A204.1 (cell line): ENCODE measurements at regions not wholly inside any gene's neighbourhood (a gene's known extent, or its start where the extent isn't known, plus 50 kb on each side); places are given as distances from the start of the nearest gene placed in this dataset.
"Not testable (repeated sequence)": the region's sequence is repeated elsewhere in the genome, so short reads cannot be mapped to it uniquely, and the experiment has no call there.

Experiments used
- FAIRE-seq: peaks from 2 replicates; lab custom pipeline; 2012; peaks lifted over from hg19 to GRCh38; lab: Jason Lieb, UNC

DNA sequence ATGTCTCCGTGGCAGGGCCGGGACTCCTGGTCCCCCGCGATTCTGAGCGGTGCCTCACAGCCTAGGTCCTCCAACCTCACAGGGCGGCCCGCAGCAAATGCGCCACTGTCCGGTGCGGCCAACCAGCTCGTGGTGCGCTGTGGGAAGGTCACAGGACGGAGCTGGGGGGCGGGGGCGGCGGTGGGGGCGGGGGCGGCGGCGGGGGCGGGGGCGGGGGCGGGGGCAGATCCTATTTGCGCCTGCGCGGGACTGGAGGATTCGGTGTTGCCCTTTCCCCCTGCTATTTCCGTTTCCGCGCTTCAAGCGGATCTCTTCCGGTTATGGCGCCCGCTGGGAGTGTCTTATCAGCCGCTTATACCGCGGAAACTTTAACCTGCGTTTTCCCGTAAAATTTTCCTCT, 106.7 kb upstream of the SNRPN start:
- FAIRE-seq, result no peak

DNA sequence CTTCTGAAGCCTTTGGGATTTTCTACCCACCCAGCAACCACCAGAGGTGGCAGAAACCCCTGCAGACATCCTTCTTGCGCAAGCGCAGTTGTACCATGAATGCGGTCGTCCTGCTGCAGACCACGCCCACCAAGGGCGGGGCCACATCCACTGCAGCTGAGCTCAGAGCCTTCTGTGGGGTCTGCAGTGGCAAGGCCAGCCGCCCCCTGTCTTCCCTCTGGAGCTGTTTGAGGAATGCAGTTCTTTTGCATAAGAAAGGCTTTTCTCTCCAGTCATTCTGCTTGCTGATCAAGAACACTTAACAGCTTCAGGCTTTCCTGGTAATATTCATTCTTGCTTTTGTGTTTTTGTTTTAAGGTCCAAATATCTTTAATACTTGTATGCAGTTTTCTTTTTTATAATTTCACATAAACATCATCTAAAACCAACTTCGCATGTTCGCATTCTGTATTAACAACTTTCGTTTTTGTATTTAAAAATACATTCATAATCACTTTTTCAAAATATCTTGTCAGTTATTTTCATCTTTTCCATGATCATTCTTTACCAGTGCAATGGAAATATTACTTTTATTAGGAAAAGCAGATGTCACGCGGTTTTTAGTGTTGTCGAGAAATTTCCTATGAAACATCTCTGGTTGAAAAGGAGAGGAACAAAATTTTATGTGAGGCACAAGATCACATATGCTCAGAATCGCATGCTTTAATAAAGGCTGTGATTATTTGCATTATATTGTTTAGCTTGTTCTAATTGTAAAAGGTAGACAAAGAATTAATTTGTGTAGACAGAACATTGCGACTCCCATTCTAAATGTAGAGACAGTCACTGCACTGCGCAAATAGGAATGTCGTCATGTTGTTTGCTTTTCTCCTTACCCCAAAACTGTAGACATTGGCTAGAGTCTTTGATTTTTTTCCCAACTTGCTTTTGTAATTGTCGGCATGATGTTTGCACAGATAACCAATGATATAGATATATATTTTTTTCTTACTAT, 98.1 kb upstream of the SNRPN start:
- FAIRE-seq, result no peak

DNA sequence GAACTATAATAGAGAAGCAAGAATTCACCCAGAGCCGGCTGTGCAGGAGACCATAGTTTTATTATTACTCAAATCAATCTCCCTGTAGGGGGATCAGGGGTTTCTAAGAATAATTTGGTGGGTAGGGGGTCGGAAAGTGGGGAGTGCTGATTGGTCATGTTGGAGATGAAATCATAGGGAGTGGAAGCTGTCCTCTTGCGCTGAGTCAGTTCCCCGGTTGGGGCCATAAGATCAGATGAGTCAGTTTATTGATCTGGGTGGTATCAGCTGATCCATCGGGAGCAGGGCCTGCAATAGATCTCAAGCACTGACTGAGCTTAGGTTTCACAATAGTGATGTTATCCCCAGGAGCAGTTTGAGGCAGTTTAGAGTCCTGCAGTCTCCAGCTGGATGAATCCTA, 97.0 kb upstream of the SNRPN start:
- FAIRE-seq, result no peak

DNA sequence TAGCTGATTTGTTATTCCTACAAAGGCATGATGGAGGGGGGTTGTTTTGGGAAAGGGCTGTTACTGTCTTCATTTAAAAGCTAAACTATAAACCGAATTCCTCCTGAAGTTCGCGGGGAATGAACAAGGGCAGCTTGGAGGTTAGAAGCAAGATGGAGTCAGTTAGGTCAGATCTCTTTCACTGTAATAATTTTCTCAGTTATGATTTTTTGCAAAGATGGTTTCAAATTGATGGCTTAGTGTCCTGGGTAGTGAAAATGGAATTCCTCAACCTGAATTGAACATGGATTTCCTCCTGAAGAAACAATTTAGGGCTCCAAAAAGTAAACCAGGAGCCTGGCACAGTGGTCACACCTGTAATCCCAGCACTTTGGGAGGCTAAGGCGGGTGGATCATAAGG, 96.6 kb upstream of the SNRPN start:
- FAIRE-seq, result not testable (repeated sequence)

DNA sequence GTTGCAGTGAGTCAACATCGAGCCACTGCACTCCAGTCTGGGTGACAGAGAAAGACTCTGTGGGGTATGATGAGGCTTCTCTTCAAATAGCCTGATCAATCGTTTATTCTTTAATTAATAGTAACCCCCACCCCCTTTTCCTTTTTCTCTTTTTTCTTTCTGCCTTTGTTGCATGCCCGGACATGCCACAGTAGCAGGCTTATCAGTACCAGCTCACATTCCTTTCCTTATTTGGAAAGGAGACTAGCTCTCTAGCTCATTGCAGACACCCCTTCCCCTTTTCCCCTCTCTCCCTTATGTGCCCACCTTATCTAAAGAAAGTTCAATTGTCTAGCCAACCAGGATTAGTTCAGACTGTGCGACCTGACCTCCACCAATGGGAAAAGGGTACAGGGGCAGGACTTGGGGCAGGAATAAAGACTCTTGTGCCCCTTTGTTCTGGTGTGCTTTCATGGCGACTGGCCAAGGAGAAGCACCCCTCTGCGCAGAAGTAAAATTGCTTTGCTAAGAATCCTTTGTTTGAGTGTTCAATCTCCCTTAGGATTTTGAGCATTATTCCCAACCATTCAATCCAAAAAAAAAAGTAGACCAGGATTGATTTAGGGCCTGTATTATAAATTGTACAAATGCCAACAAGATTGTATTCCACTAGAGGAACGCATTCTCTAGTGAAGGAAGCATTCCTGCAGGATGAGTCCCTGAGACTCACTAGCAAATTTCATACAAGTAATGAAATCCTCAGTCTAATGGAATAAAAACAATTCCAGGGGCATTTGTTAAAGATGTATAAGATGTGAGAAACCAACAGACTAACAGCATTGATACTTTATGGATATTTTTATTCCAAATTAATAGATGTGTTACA, 95.8 kb upstream of the SNRPN start:
- no peak for FAIRE-seq

DNA sequence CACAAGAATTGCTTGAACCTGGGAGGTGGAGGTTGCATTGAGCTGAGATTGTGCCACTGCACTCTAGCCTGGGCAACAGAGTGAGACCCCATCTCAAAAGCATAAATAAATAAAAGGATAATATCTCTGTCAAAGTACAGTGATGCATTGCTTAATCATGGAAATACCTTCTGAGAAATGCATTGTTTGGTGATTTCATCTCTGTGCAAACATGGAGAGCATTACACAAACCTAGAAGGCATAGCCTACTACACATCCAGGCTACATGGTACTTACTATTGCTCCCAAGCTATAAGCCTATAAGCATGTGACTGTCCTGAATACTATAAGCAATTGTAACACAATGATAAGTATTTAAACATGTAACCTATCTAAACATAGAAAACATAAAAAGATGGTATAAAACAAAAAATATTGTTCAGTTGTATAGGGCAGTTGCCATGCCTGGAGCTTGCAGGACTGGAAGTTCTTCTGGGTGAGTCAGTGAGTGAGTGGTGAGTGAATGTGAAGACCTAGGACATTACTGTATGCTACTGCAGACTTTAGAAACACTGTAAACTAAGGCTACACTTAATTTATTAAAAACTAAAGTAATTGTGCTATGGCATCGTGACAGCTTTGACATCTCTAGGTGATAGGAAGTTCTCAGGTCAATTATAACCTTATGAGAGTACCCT, 93.6 kb upstream of the SNRPN start:
- FAIRE-seq, result no peak

DNA sequence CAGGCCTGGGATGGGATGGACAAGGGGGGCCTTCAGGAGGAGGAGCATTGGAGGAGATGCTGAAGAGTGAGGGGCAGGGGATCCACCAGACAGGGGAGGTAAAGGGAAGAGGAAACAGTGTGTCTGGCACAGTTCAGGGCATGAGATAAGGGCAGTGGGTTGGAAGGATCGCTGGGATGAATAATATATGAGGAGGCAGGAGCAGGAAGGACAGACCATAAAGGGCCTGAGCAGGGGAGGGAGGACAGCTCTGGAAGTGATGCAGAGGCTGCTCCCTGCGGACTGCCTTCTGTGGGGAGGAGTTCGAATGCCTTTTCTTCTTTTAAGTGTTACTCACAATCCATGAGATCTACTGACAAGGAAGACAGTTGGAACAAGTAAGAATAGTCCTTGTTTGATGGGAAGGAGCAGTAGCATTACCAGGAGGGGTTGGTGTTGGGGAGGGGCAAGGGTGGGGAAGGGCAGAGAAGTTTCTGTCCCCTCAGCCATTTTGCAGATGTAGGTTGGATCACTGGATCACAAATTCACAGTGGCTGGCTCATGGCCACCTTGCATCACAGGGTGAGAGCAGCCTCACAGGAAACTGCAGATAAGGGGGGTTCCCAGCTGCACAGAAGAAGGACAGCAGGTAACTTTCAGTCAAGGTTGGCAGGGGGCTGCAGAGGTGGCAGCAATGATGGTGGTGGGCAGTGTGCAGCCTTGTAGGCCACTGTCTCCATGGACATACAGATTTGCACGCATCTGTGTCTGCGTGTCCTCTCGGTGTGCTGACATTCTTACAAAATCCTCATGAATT, 91.9 kb upstream of the SNRPN start:
- no peak for FAIRE-seq

DNA sequence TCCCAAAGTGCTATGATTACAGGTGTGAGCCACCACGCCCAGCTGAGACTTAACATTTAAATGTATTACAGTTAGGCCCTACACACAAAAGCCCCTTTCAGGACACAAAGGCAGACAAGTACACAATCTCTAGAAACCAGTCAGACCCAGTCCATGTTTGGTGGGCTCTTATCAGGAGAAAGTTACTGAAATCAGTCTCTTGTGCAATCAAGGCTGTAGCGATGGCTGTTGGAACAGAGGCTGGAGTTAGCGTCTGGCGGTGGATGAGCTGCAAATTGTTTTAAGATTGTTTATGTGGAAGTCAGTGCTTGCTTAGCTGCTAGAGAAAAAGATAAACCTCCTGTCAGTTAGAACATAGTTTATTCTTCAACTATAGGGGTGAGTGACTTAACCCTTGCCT, 89.5 kb upstream of the SNRPN start:
- FAIRE-seq, result no peak

DNA sequence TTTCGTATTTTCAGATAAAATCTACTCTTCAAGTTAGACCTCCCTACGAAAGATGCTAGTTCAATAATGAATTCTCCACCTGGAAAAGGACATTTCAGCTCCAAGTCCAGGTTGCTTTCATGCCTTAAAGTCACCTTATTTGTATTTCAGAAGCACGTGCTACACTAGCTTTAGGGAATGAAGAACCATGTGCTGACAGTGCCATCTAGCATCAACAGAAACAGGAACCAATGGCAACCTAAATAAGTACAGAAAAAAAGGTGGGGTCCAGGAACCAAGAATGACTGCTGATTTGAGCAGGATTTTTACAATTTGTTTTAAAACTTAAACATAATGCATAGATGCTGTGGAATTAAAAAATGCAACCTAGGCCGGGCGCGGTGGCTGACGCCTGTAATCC, 77.6 kb upstream of the SNRPN start:
- no peak for FAIRE-seq

DNA sequence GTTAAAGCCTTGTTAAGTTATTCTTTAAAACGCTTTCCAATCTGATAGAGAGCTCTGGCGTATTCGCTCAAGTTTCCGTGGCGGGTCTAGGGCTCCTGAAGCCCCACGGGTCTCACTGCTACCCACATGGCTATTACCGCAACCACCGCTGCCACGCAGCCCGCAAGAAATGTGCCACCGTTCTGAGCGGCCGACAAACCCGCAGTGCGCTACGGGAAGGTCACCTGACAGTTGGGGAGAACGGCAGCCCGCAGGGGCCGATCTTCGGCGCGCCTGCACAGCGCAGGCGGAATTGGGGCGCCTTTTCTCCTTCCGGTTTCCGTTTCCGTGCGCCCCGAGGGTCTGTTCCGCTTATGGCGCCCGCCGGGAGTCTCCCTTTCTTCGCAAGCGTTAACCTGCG, 76.6 kb upstream of the SNRPN start:
- FAIRE-seq, result no peak

DNA sequence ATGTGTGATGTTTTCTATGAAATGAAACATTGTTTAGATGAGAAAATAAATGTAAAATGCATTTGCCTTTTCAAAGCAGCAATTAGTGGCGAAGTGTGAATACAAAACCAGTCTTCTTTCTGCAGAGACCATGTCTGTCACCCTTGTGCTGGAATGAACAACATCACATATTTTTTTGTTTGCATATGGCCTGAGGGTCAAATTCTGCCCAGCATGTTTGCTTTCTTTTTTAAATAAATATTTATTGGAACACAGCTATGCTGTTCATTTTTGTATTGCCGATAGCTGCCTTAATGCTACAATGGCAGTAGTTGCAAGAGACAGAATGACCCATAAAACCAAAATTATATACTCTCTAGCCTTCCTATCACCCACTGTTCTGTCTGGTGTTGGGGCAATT, 75.3 kb upstream of the SNRPN start:
- no peak for FAIRE-seq

DNA sequence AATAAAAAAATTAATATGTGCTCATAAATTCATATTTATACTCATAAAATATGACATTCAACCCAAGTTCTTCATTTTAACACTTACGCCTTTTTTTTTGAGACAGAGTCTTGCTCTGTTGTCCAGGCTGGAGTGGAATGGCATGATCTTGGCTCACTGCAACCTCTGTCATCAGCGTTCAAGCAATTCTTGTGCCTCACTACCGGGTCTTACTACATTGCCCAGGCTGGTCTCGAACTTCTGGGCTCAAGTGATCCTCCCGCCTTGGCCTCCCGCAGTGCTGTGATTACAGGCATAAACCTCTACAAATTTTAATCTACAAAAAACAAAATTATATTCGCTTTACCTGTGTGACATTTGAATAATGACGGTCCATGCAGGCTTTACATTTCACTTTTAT, 74.1 kb upstream of the SNRPN start:
- no peak for FAIRE-seq

DNA sequence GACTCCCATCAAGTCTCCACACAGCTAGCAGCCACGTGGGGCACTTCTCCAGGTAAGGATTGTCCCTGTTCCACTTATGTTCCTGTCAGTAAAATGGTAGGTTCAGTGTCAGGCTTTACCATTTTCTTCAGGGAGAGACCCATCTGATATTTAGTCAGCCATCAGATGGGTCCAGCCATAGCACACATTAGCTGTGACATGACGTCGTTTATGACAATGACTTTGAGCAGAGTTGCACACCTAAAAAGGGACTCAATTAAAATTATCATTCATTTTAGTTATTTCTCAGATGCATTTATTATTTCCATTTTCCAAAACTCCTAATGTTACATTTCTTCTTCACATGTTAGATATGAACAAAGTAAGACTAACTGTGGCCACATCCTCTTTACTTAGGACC, 68.2 kb upstream of the SNRPN start:
- no peak for FAIRE-seq

DNA sequence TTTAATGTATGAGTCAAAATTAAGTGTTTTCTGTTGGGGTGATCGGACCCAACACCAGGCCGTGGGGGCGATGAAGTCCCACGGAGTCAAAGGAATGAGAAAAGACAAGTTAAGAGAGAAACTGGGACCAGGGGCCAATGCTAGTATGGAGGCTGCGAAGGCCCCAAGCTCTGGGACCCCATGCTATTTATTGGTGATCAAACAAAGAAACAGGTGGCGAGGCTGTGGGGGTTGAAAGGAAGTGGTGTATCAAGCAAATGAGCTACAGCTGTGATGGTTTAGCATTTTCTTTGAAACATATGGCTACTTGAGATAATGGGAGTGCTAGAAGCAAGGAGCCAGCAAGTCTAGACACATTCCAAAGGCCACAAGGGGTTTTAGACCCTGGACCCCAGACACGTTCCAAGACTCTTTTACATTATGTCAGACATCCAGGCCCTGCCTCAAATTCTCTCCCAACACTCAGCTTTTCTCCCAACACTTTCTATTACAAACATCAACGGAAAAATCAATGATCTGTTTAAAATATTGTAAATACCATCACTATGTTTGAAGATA, 56.0 kb upstream of the SNRPN start:
- FAIRE-seq, result no peak

DNA sequence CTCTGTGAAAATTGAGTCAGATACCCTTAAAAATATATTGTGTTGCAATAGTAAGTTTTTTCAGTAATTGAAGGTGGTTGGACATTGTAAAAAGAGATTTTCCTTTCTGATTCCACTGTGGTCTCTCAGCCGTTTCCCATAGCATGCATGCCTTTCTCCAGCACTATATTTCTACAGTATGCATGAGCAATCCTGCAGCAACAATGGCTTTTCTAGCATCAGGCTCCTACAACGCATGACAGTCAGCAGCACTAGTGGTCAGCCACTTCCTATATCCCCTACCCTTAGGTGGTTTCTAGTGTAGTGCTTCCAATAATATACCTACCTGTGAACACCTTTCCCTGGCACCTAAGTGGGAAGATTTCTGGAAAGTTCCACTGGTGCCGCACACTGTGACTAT, 55.4 kb upstream of the SNRPN start:
- FAIRE-seq, result no peak

DNA sequence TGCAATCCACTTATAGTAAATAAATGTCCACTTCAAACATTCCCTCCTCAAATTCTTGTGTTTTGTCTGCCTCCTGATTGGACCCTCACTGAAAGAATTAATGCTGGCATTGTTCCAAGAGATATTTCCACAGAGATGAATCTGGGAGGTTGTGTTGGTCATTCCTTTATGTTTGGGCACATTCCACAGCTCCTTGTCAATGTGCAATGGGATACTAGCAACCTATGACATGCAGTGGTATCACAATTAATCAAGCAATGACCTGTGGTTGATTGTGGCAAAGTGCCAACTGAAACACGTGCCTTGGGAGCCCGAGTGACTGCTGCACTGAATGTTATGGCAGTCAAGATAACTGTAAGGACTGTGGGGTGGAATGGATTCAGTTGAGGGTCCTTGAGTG, 55.0 kb upstream of the SNRPN start:
- no peak for FAIRE-seq

DNA sequence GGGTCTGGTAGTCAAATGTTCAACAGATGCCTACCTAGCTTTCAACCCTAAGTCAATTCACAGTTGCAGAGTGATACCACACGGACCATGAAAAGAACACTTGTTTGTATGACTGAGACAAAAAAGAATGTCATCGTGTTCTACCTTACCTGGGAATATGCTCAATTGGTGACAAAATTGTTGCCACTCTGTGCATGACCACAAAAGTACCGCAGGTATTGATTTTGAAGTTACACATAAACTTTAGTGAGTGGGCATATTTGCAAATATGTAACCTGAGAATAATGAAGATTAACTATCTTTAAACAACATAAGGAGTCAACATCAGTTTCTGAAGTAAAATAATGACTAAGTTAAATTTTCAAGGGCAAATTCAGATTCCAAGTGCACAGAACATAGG, 53.4 kb upstream of the SNRPN start:
- FAIRE-seq, result no peak
